Ascending aorta (tissue), 2 donors: ENCODE measurements at regions not wholly inside any gene's neighbourhood (a gene's known extent, or its start where the extent isn't known, plus 50 kb on each side); places are given as distances from the start of the nearest gene placed in this dataset.

Source experiments
- DNase-seq, 2 donors: peaks; one replicate each; pipeline ENCODE4 v3.0.0-alpha.2; 2019; ENCODE audit warnings: low spot score in 2 of 2
- H3K27ac ChIP-seq, 2 donors: fragments of 200-600 bp; sonication (generic); one replicate each; pipeline ENCODE4 v1.5.1; 2016 to 2017; ENCODE audit warnings: mild to moderate bottlenecking in 1 of 2
- H3K27me3 ChIP-seq: fragments of 200-600 bp; sonication (generic); one replicate; pipeline ENCODE4 v1.5.1; 2017
- H3K36me3 ChIP-seq, 2 donors: fragments of 200-600 bp; sonication (generic); one replicate each; pipeline ENCODE4 v1.5.1; 2016
- H3K4me1 ChIP-seq, 2 donors: fragments of 200-600 bp; sonication (generic); one replicate each; pipeline ENCODE4 v1.5.1; 2016 to 2017; ENCODE audit warnings: mild to moderate bottlenecking in 1 of 2
- H3K4me3 ChIP-seq, 2 donors: fragments of 200-600 bp; sonication (generic); one replicate each; pipeline ENCODE4 v1.5.1; 2016 to 2017; ENCODE audit warnings: mild to moderate bottlenecking in 1 of 2
- H3K9me3 ChIP-seq, 2 donors: fragments of 200-600 bp; sonication (generic); one replicate each; pipeline ENCODE4 v1.5.1; 2016
- CTCF ChIP-seq, 3 experiments: fragments of 200-600 bp in 2 of 3; fragments of 450-650 bp in 1 of 3; sonication (generic) in 2 of 3; IDR thresholded peaks; one replicate each; pipeline ENCODE4 v1.5.1; 2016 to 2019; ENCODE audit warnings: antibody characterized with exemption in 3 of 3, mild to moderate bottlenecking in 1 of 3, moderate library complexity in 1 of 3
- intact Hi-C: fragments of 100-400 bp; cut with DNase I; formaldehyde crosslinking; loops from one replicate; pipeline ENCODE4 v1.15.1; 2023

- H3K9me3 ChIP-seq, result no peaks in the 10 kb centered on the region
- no peaks in the 10 kb centered on the region for H3K27me3 ChIP-seq
- DNase-seq, result no peak
- TF ChIP-seq CTCF (IDR thresholded peaks at IDR 0.05), result no peak
- no peaks in the 10 kb centered on the region for H3K4me1 ChIP-seq
- no peaks in the 10 kb centered on the region for H3K36me3 ChIP-seq
- intact Hi-C loops, result no loop called here
- no peak overlapping the region for H3K27ac ChIP-seq
- H3K4me3 ChIP-seq, result no peak overlapping the region
Observed at GRCh38 chr4:116590648-116591047, 494.7 kb downstream of the TRAM1L1 start.

GRCh38 chr4:116588783-116589182 is 496.6 kb downstream of the TRAM1L1 start:
- no peak overlapping the region for H3K27ac ChIP-seq
- H3K4me3 ChIP-seq, result no peak overlapping the region
- H3K27me3 ChIP-seq, result no peaks in the 10 kb centered on the region
- no peaks in the 10 kb centered on the region for H3K36me3 ChIP-seq
- H3K9me3 ChIP-seq, result no peaks in the 10 kb centered on the region
- no peaks in the 10 kb centered on the region for H3K4me1 ChIP-seq
- no peak for TF ChIP-seq CTCF (IDR thresholded peaks at IDR 0.05)
- intact Hi-C loops, result no loop called here
- no peak for DNase-seq

- Histone ChIP-seq H3K4me1 (no peaks in the 10 kb centered on the region), H3K9me3 (no peaks in the 10 kb centered on the region), H3K4me3 (no peak overlapping the region), H3K27ac (no peak overlapping the region), H3K36me3 (no peaks in the 10 kb centered on the region), H3K27me3 (no peaks in the 10 kb centered on the region)
- intact Hi-C loops, result no loop called here
- no peak for DNase-seq
- no peak for TF ChIP-seq CTCF (IDR thresholded peaks at IDR 0.05)
Observed at GRCh38 chr4:116585246-116585645, 500.1 kb downstream of the TRAM1L1 start.

- intact Hi-C loops, result no loop called here
- Histone ChIP-seq H3K27ac (no peak overlapping the region), H3K9me3 (no peaks in the 10 kb centered on the region), H3K36me3 (no peaks in the 10 kb centered on the region), H3K4me1 (no peaks in the 10 kb centered on the region), H3K27me3 (no peaks in the 10 kb centered on the region), H3K4me3 (no peak overlapping the region)
- DNase-seq, result no peak
- TF ChIP-seq CTCF (IDR thresholded peaks at IDR 0.05), result no peak
Observed at GRCh38 chr4:116577321-116577720, 508.1 kb downstream of the TRAM1L1 start.

- intact Hi-C loops, result no loop called here
- no peak overlapping the region for H3K4me3 ChIP-seq
Observed at GRCh38 chr4:116573540-116573939, 511.8 kb downstream of the TRAM1L1 start.

More at GRCh38 chr4:116573540-116573939, 511.8 kb downstream of the TRAM1L1 start:
- no peak for TF ChIP-seq CTCF (IDR thresholded peaks at IDR 0.05)
- Histone ChIP-seq H3K36me3 (no peaks in the 10 kb centered on the region), H3K4me1 (no peaks in the 10 kb centered on the region), H3K27ac (no peak overlapping the region), H3K27me3 (no peaks in the 10 kb centered on the region), H3K9me3 (no peaks in the 10 kb centered on the region)
- no peak for DNase-seq
